ENCODE measurements at regions not wholly inside any gene's neighbourhood (a gene's known extent, or its start where the extent isn't known, plus 50 kb on each side); places are given as distances from the start of the nearest gene placed in this dataset.
"Not testable (repeated sequence)": the region's sequence is repeated elsewhere in the genome, so short reads cannot be mapped to it uniquely, and the experiment has no call there.

DNA sequence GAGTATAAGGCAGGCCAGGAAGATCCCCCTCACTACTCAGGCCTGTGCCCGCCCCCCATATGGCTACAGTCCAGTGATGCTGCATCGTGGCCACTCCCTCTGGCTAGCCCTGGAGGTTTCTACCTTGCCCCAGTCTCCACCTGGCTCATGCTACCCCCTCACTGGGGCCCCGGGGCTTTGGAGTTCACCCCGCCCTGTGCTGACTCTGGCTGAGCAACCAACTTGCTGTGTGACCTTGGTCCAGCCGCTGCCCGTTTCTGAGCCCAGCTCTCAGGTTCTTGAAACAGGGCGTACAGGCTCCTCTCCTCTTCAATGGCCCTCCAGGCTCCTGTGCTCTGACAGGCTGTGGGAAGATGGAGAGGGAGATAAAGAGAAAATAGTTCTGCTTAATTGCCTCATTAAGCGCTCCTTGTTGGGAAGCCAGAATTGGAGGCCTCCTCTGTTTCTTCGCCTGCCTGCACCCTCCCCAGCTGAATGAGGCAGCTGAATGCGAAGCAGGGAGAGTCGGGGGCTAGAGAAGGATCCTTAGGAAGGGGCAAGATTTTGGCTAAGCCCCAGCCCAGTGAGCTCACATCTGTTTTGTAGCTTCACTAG is 138.2 kb upstream of the NCOR2 start:
- FAIRE-seq, result no peak

DNA sequence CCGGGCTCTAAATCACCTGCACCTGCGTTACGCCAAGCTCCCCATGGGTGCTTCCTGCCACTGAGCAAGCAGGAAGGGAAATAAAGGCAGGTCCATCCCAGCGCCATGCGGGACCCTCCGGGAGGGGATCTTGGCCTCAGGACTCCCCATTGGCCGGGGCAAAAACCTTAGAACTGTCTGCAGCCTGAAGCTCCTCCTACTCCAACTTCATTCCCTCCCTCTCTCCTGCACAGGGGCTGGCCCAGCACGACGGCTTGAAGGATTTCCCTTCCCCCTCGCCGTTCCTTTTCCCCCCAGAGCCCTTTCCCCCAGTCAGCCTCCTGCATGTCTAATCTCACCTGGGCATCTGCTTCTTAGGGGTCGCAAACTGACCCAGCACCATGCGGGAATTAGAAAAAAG is 137.2 kb upstream of the NCOR2 start:
- no peak for FAIRE-seq

DNA sequence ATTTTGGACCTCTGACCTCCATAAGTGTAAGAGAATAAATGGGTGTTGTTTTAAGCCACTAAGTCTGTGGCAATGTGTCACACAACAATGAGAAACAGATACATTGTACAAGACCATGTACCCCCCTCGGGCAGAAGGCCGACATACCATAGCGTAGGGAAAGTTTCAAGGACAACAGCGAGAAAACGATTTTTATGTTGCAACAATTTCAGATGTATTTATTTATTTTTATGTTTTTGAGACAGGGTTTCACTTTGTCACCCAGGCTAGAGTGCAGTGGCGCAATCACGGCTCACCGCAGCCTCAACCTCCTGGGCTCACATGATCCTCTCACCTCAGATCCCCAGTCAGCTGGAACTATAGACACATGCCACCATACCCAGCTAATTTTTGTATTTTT is 136.4 kb upstream of the NCOR2 start:
- FAIRE-seq, result no peak

DNA sequence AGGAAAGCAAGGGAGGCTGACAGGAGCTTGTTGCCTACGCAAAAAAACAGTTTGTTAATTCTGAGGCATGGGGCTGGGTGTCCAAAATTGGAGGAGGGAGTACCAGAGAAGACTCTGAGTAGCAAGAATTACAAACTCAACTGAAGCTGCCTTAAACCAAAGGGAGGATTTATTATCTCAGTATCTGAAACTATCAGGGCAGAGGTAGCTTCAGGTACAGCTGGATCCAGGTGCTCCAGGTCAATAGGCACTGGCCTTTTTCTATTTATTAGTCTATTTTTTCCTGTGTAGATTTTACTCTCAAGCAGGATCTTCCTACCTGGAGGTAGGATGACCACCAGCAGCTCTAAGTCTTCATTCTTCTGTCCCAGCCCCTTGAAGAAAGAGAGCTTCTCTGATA is 135.3 kb upstream of the NCOR2 start:
- FAIRE-seq, result no peak

DNA sequence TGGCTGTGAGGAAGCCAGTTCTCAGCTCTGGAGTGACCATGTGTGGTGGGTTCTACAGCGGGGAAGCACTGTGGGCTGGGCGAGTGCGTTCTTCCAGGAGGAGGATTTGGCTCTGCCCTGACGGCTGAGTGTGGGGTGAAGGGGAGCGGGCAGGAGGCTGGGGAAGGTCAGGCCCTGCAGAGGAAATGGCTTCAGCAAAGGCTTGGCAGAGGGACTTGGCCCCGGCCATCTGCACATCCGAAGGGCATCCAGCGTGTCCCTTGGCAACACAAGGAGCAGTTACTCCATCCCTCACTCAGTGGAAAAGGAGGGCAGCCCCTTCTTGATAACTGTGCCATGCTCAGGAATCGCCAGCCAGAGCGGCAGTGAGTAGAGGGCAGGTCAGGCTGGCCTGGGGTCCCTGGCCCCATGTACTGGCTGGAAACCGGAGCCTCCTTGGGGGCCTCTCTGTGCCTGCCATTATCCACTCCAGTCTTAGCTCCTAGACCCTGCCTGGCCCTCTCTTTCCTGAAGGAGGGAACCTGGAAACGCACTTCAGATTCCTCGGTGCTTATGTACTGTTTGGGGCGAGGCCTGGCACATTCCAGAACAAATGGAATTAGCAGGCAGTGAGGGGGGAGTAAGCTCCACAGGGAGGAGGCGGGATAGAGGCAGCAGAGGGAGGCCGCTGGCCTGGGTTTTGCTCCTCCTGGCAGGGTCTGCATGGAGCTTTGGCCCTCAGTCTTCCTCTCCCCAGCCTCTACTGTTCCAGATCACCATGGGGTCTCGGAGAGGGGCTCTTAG is 133.6 kb upstream of the NCOR2 start:
- no peak for FAIRE-seq

DNA sequence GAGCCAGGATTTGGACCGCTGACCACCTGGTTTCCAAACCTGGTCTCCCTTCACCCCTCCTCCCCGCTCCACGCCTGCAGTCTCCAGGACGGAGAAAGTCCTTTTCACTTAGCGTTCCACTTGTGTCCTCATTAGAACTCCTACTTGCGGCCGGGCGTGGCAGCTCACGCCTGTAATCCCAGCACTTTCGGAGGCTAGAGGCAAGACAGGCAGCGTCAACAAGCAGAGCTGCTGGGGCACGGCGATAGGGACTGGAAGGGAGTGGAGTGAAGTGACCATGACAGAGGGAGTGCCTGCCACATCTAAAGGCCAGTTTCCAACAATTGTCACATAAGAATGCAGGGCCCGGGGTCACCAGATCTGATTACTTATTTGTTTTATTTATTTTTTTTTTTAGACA is 132.5 kb upstream of the NCOR2 start:
- FAIRE-seq, result no peak

DNA sequence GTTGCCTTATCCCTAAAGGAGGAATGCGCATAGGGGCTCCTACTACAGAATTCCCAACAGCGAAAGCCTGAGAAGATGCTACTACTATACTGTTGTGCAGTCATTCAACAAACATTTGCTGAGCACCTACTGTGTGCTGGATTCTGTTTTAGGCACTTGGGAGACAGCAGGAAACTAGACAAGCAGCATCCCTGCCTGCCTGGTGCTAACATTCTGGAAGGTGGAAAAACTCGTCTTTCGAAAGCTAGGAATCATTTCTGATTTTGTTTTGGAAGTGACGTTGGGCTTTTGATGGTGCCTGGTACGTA is 131.5 kb upstream of the NCOR2 start:
- no peak for FAIRE-seq

DNA sequence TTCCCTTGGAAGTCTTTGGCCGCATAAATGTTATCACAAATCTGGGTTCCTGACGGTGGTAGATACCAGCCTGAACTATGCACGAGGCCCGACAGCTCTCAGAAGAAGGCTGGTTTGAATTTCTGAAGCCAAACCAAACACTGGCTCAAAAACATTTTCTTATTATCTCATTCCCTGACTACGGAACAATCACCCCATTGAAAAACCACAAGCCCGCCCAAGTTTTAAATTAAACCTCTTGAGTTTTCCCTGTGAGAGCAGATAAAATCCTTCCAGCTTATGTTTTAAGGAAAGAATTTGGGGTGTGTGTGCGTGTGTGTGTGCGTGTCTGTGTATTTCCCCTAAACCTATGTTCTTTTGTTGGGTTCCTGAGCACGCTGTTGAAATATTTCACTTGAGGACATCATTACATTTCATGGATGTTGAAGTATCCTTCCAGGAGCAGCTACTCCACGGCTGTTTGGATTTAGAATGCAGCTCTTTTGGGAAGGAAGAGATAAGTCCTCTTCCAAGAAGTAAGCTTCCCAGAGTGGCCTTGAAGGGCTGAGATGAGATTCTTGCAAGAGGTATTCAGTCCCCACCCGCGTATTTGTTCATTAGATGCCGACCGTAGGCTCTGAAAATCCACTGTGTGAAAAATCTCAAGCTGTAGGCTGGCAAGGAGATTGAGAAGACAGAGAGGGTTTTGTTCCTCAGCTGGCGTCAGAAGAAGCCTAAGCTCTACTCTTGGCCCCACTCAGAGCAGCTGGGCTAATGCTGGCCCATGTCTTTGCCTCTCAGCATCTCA is 131.0 kb upstream of the NCOR2 start:
- no peak for FAIRE-seq

DNA sequence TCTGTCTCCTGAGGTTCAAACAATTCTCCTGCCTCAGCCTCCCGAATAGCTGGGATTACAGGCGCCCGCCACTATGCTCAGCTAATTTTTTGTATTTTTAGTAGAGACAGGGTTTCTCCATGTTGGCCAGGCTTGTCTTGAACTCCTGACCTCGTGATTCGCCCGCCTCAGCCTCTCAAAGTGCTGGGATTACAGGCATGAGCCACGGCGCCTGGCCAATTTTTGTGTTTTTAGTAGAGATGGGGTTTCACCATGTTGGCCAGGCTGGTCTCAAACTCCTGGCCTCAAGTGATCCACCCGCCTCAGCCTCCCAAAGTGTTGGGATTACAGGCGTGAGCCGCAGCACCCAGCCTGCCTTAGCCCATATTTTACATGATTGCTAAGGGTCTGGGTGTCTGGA is 130.3 kb upstream of the NCOR2 start:
- FAIRE-seq, result not testable (repeated sequence)

DNA sequence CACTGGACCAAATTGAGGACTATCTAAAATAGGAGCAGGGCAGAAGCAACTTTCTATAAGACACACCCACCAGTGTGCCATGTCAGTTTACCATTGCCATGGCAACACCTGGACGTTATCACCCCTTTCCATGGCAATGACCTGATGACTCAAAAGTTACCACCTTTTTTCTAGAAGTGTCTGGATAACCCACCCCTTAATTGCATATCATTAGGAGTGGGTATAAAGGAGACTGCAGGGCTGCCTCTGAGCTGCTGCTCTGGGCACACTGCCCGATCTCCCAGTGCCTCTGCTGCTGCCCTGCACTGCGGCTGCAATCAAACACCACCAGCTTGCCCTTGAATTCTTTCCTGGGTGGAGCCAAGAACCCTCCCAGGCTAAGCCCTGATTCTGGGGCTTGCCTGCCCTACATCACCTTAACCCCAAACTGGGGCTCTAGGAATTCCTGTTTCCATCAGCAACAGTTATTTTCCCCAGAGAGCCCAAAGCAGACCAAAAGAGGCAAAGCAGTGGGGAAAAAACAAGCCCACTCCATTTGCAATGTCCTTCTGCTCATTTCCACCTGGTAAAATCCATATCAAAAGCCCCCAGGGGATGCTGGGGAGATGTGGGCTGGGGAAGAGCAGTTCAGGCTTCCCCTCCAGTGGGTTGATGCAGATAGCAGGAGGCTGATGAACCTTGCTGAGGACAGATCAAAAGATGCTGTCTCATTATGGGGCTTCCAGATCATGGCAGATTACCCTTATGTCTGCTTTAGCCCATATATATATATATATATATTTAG is 129.5 kb upstream of the NCOR2 start:
- no peak for FAIRE-seq

DNA sequence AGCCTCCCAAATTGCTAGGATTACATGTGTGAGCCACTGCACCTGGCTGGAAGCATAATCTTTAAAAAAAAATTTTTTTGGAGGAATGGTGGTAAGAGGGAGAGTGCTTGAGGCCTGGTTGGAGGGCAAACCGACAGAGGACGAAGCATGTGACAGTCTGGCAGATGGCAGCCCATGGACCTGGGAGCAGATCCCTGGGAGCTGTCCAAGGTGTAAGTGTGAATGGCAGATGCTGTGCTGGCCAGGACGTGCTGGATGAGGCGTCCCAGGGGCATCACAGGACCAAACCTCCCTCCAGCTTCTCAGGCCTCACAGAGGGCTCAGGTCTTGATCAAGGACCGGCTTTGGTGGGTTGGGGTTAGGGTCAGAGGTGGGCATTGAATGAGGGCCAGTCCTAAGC is 128.4 kb upstream of the NCOR2 start:
- no peak for FAIRE-seq

DNA sequence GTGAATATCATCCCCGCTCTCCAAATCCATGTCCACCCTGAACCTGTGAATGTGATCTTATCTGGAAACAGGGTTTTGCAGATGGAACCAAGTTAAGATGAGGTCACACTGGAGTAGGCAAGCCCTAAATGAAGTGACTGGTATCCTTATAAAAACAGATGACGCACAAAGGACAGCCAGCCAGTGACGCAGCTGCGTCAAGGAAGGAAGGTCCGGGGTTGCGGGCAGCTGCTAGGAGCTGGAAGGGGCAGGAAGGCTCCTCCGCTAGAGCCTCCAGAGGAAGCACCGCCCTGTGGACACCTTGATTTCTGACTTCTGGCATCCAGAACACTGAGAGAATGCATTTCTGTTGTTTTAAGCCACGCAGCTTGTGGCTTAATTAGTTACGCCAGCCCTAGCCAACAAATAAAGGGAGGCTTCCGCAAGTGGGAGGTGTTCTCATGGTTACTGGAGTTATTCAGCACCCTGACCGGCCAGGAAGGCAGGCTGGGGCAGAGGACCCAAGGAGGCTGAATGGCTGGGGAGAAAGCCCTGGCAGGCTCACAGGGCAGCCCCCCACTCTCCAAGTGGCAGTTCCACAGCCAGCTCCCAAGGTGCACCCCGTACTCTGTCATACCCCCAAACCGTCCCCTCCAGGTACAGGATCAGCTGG is 127.6 kb upstream of the NCOR2 start:
- FAIRE-seq, result peak; percentile 18

DNA sequence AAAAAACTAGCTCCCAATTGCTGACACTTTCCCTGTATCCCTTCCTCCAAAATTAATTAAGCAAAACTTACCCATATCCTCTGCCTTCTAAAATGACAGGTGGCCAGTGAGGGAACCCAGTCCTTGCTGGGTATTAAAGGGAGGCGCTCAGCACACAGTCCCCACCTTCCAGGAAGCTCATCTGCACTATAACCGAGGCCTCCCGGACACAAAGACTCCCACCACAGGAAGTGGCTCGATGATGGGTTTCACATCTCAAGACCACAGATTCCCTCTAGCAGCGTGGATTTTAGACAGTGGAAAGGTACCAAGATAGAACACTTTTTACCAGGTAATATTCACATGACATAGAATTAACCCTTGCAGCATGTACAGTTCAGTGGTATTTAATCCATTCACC is 126.8 kb upstream of the NCOR2 start:
- no peak for FAIRE-seq

DNA sequence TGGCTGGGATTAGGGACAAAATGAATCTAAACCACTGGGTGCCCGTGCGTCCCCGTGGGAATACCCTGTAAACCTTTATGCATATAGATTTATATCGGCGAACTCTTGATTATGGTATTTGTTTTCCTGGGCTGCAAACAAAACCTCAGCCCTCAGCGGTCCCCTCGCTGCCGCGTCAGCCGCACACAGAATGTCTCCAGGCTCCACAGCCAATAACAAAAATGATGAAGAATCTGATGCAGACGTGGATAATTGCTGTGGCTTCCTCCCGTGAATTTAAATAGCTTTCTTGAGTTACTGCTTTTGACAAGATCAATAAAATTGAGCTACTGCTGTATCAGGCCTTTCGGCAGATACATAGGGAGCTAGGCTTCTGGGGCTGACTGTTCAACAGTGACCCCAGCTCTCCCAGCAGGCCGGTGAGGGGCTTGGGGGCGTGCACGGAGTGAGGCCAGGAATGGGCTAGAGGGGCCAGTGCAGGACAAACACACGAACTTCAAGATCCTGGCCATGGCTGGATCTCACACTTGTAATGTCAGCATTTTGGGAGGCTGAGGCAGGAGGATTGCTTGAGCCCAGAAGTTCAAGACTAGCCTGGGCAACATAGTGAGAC is 125.8 kb upstream of the NCOR2 start:
- FAIRE-seq, result no peak

DNA sequence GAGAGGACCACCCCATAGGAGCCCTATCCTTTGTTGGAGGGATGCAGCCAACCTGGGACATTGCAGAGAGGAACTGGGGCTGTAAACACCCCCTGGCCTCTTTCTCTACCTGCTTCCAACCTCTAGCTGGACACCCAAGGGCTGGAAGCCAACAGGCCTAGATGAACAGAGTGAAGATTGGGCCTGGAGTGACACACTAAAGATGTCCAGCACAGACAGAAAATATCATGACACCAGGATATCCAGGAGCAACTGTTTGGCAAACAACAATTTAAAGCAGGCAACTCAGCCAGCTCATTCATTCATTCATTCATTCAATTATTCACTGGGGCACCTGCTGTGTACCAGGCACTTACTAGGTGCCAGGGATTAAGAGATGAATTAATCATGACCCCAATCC is 125.0 kb upstream of the NCOR2 start:
- no peak for FAIRE-seq

DNA sequence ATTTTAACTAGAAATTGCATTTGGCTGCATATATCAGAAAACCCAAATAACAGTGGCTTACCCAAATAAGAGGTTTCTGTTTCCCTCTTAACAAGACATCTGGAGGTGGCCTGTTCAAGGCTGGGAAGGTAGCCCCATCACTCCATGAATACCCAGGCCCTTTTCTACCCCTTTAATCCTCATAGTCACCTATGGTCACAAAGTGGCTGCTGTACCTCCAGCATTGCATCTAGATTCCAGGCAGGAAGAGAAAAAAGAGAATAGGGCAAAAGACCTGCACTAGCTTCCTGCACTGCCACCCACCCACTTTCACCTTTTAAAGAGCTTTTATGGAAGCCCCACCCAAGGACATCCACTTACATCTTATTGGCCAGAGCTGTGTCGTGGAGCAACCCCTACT is 124.0 kb upstream of the NCOR2 start:
- FAIRE-seq, result no peak

DNA sequence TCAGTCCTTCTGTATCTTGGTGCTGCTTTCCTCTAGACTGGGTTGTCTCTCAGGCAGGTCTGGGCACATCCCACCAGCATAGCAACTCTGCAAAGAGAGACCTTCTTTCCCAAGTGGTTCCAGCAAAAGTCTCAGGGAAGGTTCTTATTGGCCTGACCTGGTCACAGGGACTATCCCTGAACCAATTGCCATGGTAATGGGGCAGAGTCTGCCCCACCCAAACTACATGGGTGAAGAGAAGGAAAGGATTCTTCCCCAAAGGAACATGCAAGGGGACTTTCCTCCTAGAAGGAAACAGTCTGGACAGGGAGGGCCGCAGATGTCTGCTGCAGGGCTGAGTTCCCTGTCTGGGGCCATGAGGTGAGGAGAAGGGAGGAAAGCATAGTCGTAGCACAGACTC is 122.2 kb upstream of the NCOR2 start:
- no peak for FAIRE-seq

DNA sequence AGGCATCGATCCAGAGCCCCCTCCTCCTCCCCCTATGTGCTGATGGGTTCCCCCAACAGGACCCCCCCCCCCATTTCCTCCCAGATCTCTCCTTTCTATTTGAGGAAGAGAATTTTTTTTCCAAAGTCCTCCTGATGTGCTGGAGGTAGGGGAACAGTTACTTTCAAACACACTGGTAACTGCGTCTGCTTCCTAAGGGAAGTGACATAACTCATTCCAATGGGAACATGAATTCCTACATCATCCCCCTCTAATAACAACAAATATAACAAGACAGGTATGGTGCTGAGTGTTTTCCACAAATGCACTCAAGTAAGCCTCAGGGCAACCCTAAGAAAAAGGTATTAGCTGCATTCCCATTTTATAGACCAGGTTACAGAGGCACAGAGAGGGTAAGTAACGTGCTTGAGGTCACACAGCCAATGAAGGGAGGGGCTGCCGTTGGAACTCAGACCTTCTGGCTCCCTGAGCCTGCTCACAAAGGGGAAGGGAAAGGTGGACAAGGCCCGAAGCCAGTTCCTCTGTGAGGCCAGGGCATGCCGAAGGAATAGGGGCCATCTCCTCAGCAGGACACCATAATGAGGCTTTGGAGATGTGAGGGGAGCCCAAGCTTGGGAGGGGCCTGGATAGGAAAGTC is 121.1 kb upstream of the NCOR2 start:
- FAIRE-seq, result no peak

DNA sequence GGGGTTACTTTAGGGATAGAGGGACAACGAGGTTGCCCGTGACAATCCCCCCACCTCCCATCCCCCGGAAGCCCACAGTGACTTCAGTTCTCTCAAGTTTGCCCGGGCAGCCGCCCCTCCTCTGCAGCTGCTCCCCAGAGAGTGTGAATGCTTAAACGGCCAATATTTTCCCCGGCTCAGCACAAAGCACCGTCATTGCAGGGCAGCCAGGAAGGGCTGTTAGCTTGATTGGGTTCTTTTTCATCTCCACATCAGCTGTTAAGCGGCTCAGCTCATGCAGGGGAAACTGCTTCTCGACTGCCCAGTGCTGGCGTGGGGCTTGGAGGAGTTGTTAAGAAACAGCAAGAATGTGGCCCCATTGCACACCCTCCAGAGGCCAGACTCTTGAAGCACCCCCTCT is 120.5 kb upstream of the NCOR2 start:
- no peak for FAIRE-seq

DNA sequence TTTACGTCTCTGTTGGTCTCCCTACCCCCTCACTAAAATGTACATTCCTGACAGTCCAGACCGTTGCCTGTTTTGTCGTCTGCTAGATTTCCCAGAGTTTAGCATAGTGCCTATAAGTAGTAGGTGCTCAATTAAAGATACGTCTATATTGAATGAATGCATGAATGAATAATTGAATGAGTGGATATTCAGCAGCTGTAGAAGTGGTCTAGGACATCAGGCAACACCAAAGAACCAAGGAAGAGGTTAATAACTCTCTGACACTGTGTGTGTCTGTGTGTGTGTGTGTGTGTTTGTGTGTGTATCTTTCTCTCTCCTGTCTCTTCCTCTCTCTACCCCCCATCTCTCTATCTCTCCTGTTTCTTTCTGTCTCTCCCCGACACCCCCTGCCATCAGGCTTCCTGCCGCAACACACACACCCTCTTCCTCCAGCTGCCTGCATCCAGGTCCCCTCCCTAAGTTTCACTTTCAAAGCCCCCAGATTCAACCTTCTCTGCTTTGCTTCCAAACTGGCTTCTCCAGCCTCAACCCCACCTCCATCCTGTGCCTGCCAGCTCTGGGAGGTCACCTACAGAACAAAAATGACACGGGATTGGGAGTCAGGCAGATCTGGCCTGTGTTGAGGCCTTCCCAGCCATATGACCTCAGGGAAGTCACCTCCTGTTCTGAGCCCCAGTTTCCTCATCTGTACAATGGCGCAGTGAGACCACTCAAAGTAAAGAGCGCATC is 119.9 kb upstream of the NCOR2 start:
- no peak for FAIRE-seq

All from endometrium (tissue), 2 donors.